ENCODE measurements at regions not wholly inside any gene's neighbourhood (a gene's known extent, or its start where the extent isn't known, plus 50 kb on each side); places are given as distances from the start of the nearest gene placed in this dataset.

DNA sequence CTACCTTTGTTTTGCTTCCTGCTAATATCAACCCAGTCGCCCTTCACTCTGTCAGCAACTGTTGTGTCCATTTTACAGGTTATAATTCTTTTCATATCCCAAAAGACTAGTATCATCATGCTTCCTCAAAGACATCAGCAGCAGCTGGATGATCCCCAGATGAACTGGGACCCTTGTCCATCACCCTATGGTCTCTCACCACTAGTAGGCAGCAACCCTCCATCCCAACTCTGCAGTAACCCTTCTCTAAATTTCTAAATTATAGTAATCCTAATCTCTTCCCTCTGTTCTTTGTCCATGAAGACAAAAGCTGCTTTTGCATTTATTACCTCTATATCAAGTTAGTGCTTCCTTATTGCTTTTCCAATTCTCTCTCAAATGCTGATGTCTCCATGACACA is 1025.8 kb downstream of the FAM181B start:
- TF ChIP-seq CTCF (conservative IDR thresholded peaks at IDR 0.05; ENCODE audit: low read depth, low read length) = no peak
- TF ChIP-seq EZH2 (IDR thresholded peaks at IDR 0.05; ENCODE audit: low read length, unreplicated experiment) = no peak
- no peak for TF ChIP-seq EZH2phosphoT487 (IDR thresholded peaks at IDR 0.05; ENCODE audit: borderline replicate concordance, low read length)

Measured in PC-3 (cell line).